Fibroblast of lung (primary cell): ENCODE measurements at regions not wholly inside any gene's neighbourhood (a gene's known extent, or its start where the extent isn't known, plus 50 kb on each side); places are given as distances from the start of the nearest gene placed in this dataset.

Experiments used
- DNase-seq, 2 donors: peaks; one replicate each; pipeline versions ENCODE4 v3.0.0 to v3.0.0-alpha.2; 2010; ENCODE audit warnings: low read depth in 2 of 2
- H2AFZ ChIP-seq: 2 replicates; pipeline ENCODE4 v1.5.1; 2012; ENCODE audit warnings: low read length, control low read depth, inconsistent platforms
- H3K27ac ChIP-seq: 2 replicates; pipeline ENCODE4 v1.5.1; 2011; ENCODE audit warnings: low read length, control low read depth; ENCODE audit not compliant: insufficient read depth
- H3K27me3 ChIP-seq: 2 replicates; pipeline ENCODE4 v1.5.1; 2011; ENCODE audit warnings: mild to moderate bottlenecking, low read length; ENCODE audit not compliant: control insufficient read depth, insufficient read depth
- H3K36me3 ChIP-seq: 2 replicates; pipeline ENCODE4 v1.5.1; 2011; ENCODE audit warnings: low read length; ENCODE audit not compliant: control insufficient read depth, insufficient read depth
- H3K4me1 ChIP-seq: 2 replicates; pipeline ENCODE4 v1.5.1; 2011; ENCODE audit warnings: low read length; ENCODE audit not compliant: control insufficient read depth, insufficient read depth; ENCODE audit errors: extremely low read depth
- H3K4me2 ChIP-seq: 2 replicates; pipeline ENCODE4 v1.5.1; 2011; ENCODE audit warnings: low read length, control low read depth; ENCODE audit not compliant: insufficient read depth; ENCODE audit errors: extremely low read depth
- H3K4me3 ChIP-seq, 4 experiments: fragments of 200-600 bp in 1 of 4; sonication (generic) in 1 of 4; replicated peaks in 1 of 4; 2 replicates each; pipeline ENCODE4 v1.5.1; 2011 to 2016; ENCODE audit warnings: low read length in 4 of 4, low read depth in 3 of 4, mild to moderate bottlenecking in 3 of 4, control low read depth in 2 of 4, inconsistent platforms in 1 of 4, mixed read lengths in 1 of 4; ENCODE audit not compliant: insufficient read depth in 1 of 4; ENCODE audit errors: control extremely low read depth in 1 of 4
- H3K79me2 ChIP-seq: 2 replicates; pipeline ENCODE4 v1.5.1; 2012; ENCODE audit warnings: mild to moderate bottlenecking, low read length, inconsistent platforms; ENCODE audit not compliant: control insufficient read depth, insufficient read depth
- H3K9ac ChIP-seq: 2 replicates; pipeline ENCODE4 v1.5.1; 2011; ENCODE audit warnings: mild to moderate bottlenecking, low read length, control low read depth; ENCODE audit not compliant: insufficient read depth
- H3K9me3 ChIP-seq: 2 replicates; pipeline ENCODE4 v1.5.1; 2012; ENCODE audit warnings: low read depth, low read length; ENCODE audit not compliant: control insufficient read depth, insufficient read depth
- H4K20me1 ChIP-seq: 2 replicates; pipeline ENCODE4 v1.5.1; 2011; ENCODE audit warnings: low read length; ENCODE audit not compliant: control insufficient read depth, insufficient read depth; ENCODE audit errors: extremely low read depth
- CTCF ChIP-seq, 2 donors: IDR thresholded peaks in 1 of 2; conservative IDR thresholded peaks in 1 of 2; 1 replicate in 1 of 2; 2 replicates in 1 of 2; pipeline ENCODE4 v1.5.1; 2011 to 2012; ENCODE audit warnings: low read length in 2 of 2, control low read depth in 1 of 2, inconsistent platforms in 1 of 2, low read depth in 1 of 2, mild to moderate bottlenecking in 1 of 2
- EZH2 ChIP-seq: IDR thresholded peaks from 2 replicates; pipeline ENCODE4 v1.5.1; 2012; ENCODE audit warnings: low read length, control low read depth, mild to moderate bottlenecking; ENCODE audit errors: missing control alignments

GRCh38 chr1:22258698-22259097, 115.8 kb upstream of the WNT4 start:
- H3K36me3 ChIP-seq: no peaks in the 10 kb centered on the region
- DNase-seq: no peak
- no peaks in the 10 kb centered on the region for H4K20me1 ChIP-seq
- H3K27ac ChIP-seq: no peak overlapping the region
- no peak for TF ChIP-seq EZH2
- no peak for TF ChIP-seq CTCF (conservative IDR thresholded peaks at IDR 0.05 in 1 of 2, IDR thresholded peaks at IDR 0.05 in 1 of 2; ENCODE audit: low read depth in 1 of 2, low read length in 2 of 2)
- H3K79me2 ChIP-seq: no peaks in the 10 kb centered on the region
- no peak overlapping the region for H3K4me3 ChIP-seq
- peaks cover 6% of the 10 kb centered on the region for H3K4me1 ChIP-seq
- no peaks in the 10 kb centered on the region for H3K27me3 ChIP-seq
- no peaks in the 10 kb centered on the region for H3K9me3 ChIP-seq
- H3K4me2 ChIP-seq: no peak overlapping the region
- H2AFZ ChIP-seq: no peak overlapping the region
- no peak overlapping the region for H3K9ac ChIP-seq

- TF ChIP-seq EZH2 (no peak), CTCF (conservative IDR thresholded peaks at IDR 0.05 in 1 of 2, IDR thresholded peaks at IDR 0.05 in 1 of 2; ENCODE audit: low read depth in 1 of 2, low read length in 2 of 2) (no peak)
- Histone ChIP-seq H4K20me1 (no peaks in the 10 kb centered on the region), H3K9me3 (no peaks in the 10 kb centered on the region), H3K79me2 (no peaks in the 10 kb centered on the region), H3K4me3 (no peak overlapping the region), H3K36me3 (no peaks in the 10 kb centered on the region), H3K4me1 (peaks cover 6% of the 10 kb centered on the region), H3K27ac (no peak overlapping the region), H3K27me3 (no peaks in the 10 kb centered on the region), H2AFZ (no peak overlapping the region), H3K9ac (no peak overlapping the region), H3K4me2 (no peak overlapping the region)
- DNase-seq: peak in 1 of 2 donors; percentile 58
Observed at GRCh38 chr1:22259551-22260282, 116.8 kb upstream of the WNT4 start.

GRCh38 chr1:22260860-22261432, 118.0 kb upstream of the WNT4 start:
- H3K9me3 ChIP-seq: no peaks in the 10 kb centered on the region
- DNase-seq: no peak
- no peak overlapping the region for H3K4me2 ChIP-seq
- H3K4me1 ChIP-seq: peaks cover 6% of the 10 kb centered on the region
- H2AFZ ChIP-seq: no peak overlapping the region
- no peaks in the 10 kb centered on the region for H3K79me2 ChIP-seq
- H3K27ac ChIP-seq: no peak overlapping the region
- no peaks in the 10 kb centered on the region for H4K20me1 ChIP-seq
- TF ChIP-seq CTCF (conservative IDR thresholded peaks at IDR 0.05 in 1 of 2, IDR thresholded peaks at IDR 0.05 in 1 of 2; ENCODE audit: low read depth in 1 of 2, low read length in 2 of 2) (no peak), EZH2 (no peak)
- H3K36me3 ChIP-seq: no peaks in the 10 kb centered on the region
- H3K4me3 ChIP-seq: no peak overlapping the region
- H3K27me3 ChIP-seq: no peaks in the 10 kb centered on the region
- no peak overlapping the region for H3K9ac ChIP-seq
